Neural cell (in vitro differentiated cells): ENCODE measurements at regions not wholly inside any gene's neighbourhood (a gene's known extent, or its start where the extent isn't known, plus 50 kb on each side); places are given as distances from the start of the nearest gene placed in this dataset.

Experiments used
- H2AFZ ChIP-seq: fragments of 200-600, 300-800 bp; sonication (generic), shearing (Covaris generic); 2 replicates; pipeline ENCODE4 v1.6.0; 2014; ENCODE audit warnings: low read depth, mild to moderate bottlenecking, antibody characterized with exemption, low read length, moderate library complexity
- H3F3A ChIP-seq: fragments of 200-600 bp; shearing (Covaris generic); 2 replicates; pipeline ENCODE4 v1.6.1; 2016; ENCODE audit warnings: mild to moderate bottlenecking, moderate library complexity, mixed read lengths, antibody characterized with exemption, low read length; ENCODE audit not compliant: insufficient read depth, poor library complexity, severe bottlenecking
- H3K27ac ChIP-seq: fragments of 200-600, 300-800 bp; sonication (generic), shearing (Covaris generic); 2 replicates; pipeline ENCODE4 v1.5.1; 2014; ENCODE audit warnings: mild to moderate bottlenecking, low read length, moderate library complexity
- H3K27me3 ChIP-seq: fragments of 300-800, 200-600 bp; sonication (generic), shearing (Covaris generic); 2 replicates; pipeline ENCODE4 v1.6.0; 2014; ENCODE audit warnings: mild to moderate bottlenecking, low read depth, low read length, moderate library complexity; ENCODE audit not compliant: insufficient read depth
- H3K36me3 ChIP-seq: fragments of 300-800, 200-600 bp; sonication (generic), shearing (Covaris generic); 2 replicates; pipeline ENCODE4 v1.5.1; 2014; ENCODE audit warnings: mild to moderate bottlenecking, antibody characterized with exemption, low read length, moderate library complexity; ENCODE audit not compliant: insufficient read depth
- H3K4me2 ChIP-seq: fragments of 300-800, 200-600 bp; sonication (generic), shearing (Covaris generic); 2 replicates; pipeline ENCODE4 v1.6.0; 2014; ENCODE audit warnings: mild to moderate bottlenecking, low read length
- H3K4me3 ChIP-seq: fragments of 300-800, 200-600 bp; sonication (generic), shearing (Covaris generic); 2 replicates; pipeline ENCODE4 v1.5.1; 2014; ENCODE audit warnings: mild to moderate bottlenecking, low read length, moderate library complexity
- H3K79me2 ChIP-seq: fragments of 200-600 bp; shearing (Covaris generic); replicated peaks from 2 replicates; pipeline ENCODE4 v1.6.0; 2014; ENCODE audit warnings: mild to moderate bottlenecking, low read length, moderate library complexity; ENCODE audit not compliant: insufficient read depth
- H3K9ac ChIP-seq: fragments of 300-800, 200-600 bp; sonication (generic), shearing (Covaris generic); 2 replicates; pipeline ENCODE4 v1.6.1; 2016; ENCODE audit warnings: mild to moderate bottlenecking, low read length, mixed read lengths
- H3K9me2 ChIP-seq: fragments of 200-600 bp; shearing (Covaris generic); 2 replicates; pipeline ENCODE4 v1.6.1; 2016; ENCODE audit warnings: mild to moderate bottlenecking, low read length, mixed read lengths; ENCODE audit not compliant: insufficient read depth
- H3K9me3 ChIP-seq: fragments of 200-600, 300-800 bp; sonication (generic), shearing (Covaris generic); 2 replicates; pipeline ENCODE4 v1.6.1; 2016; ENCODE audit warnings: mild to moderate bottlenecking, mixed run types, low read length, moderate library complexity, mixed read lengths
- H4K20me1 ChIP-seq: fragments of 200-600 bp; shearing (Covaris generic); 2 replicates; pipeline ENCODE4 v1.6.1; 2016; ENCODE audit warnings: mild to moderate bottlenecking, mixed run types; ENCODE audit not compliant: insufficient read depth
- CTCF ChIP-seq: fragments of 450-650 bp; IDR thresholded peaks from 2 replicates; pipeline ENCODE4 v1.5.1; 2014; ENCODE audit warnings: antibody characterized with exemption, mild to moderate bottlenecking, moderate library complexity; ENCODE audit not compliant: poor library complexity, severe bottlenecking
- EP300 ChIP-seq: fragments of 450-650 bp; conservative IDR thresholded peaks from 2 replicates; pipeline ENCODE4 v1.6.1; 2014; ENCODE audit warnings: antibody characterized with exemption, mild to moderate bottlenecking, moderate library complexity; ENCODE audit not compliant: poor library complexity, severe bottlenecking
- EZH2 ChIP-seq: fragments of 200-600, 300-800 bp; shearing (Covaris generic), sonication (generic); IDR thresholded peaks from 2 replicates; pipeline ENCODE4 v1.6.1; 2014; ENCODE audit warnings: antibody characterized with exemption, low read length, borderline replicate concordance, mild to moderate bottlenecking; ENCODE audit not compliant: insufficient read depth, poor library complexity, severe bottlenecking
- MXI1 ChIP-seq: fragments of 450-650 bp; conservative IDR thresholded peaks from 2 replicates; pipeline ENCODE4 v1.6.1; 2014; ENCODE audit warnings: antibody characterized with exemption, mild to moderate bottlenecking; ENCODE audit not compliant: poor library complexity, severe bottlenecking
- POLR2AphosphoS5 ChIP-seq: IDR thresholded peaks from 2 replicates; pipeline ENCODE4 v1.6.1; 2012
- RAD21 ChIP-seq: fragments of 450-650 bp; conservative IDR thresholded peaks from 2 replicates; pipeline ENCODE4 v1.6.1; 2014; ENCODE audit warnings: antibody characterized with exemption, mild to moderate bottlenecking, moderate library complexity
- REST ChIP-seq: IDR thresholded peaks from 2 replicates; pipeline ENCODE4 v1.6.1; 2012; ENCODE audit warnings: borderline replicate concordance
- SMC3 ChIP-seq: fragments of 450-650 bp; conservative IDR thresholded peaks from 2 replicates; pipeline ENCODE4 v1.6.1; 2014; ENCODE audit warnings: antibody characterized with exemption, mild to moderate bottlenecking, moderate library complexity; ENCODE audit not compliant: poor library complexity
- TAF1 ChIP-seq: IDR thresholded peaks from 2 replicates; pipeline ENCODE4 v1.6.1; 2012; ENCODE audit warnings: low read depth

DNA sequence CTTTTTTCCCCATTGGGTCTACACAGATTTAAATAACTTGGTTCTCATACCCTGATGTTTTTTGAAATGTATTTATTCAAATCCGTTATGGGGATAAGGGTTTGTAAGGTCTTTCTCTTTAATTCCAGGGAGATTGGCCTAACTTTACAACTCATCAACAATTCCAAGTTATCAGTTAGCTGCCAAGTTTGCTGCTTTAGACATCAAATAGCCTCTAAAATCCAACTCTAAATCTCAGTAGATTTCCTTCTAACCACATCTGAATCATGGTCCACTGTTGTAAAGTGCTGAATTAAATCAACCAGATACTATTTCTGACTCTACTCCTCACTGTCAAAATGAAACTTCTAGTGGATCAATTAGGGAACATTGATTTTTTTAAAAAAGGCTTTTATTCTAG lies 364.1 kb upstream of the E2F7 start:
- Histone ChIP-seq H2AFZ (no peak overlapping the region), H3K27ac (no peak overlapping the region), H3F3A (no peaks in the 10 kb centered on the region)

DNA sequence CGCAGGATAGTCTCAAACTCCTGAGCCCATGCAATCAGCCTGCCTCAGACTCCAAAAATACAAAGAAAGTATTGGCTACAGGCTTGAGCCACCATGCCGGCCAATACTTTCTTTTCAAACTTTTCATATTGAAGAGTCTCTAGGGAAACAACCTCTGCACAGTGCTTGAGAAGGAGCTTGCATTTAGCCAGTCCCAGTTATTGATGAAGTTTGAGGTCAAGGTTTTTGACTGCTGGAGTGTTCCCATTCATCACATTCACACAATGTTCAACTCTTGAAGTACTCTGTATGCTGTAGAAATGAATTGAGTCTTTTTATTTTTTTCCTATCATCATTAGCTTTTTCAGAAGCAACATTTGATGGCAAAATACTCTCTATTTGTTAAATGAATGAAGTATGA lies 355.8 kb upstream of the E2F7 start:
- H3K9me2 ChIP-seq = no peaks in the 10 kb centered on the region
- no peaks in the 10 kb centered on the region for H3F3A ChIP-seq
- H3K9me3 ChIP-seq = peaks cover 8% of the 10 kb centered on the region
- no peak overlapping the region for H3K9ac ChIP-seq
- H3K27me3 ChIP-seq = no peaks in the 10 kb centered on the region
- H3K79me2 ChIP-seq = no peaks in the 10 kb centered on the region
- no peak overlapping the region for H3K4me3 ChIP-seq
- H2AFZ ChIP-seq = no peak overlapping the region
- no peak overlapping the region for H3K4me2 ChIP-seq
- H3K27ac ChIP-seq = no peak overlapping the region
- TF ChIP-seq REST (no peak), MXI1 (no peak)
- no peaks in the 10 kb centered on the region for H4K20me1 ChIP-seq
- no peaks in the 10 kb centered on the region for H3K36me3 ChIP-seq

More for the DNA sequence above, 364.1 kb upstream of the E2F7 start:
- no peak overlapping the region for H3K4me3 ChIP-seq
- TF ChIP-seq CTCF = no peak
- no peak for TF ChIP-seq EZH2
- TF ChIP-seq RAD21 = no peak
- TF ChIP-seq TAF1 = no peak
- no peak for TF ChIP-seq REST
- TF ChIP-seq POLR2AphosphoS5 = no peak
- TF ChIP-seq MXI1 = no peak
- no peak for TF ChIP-seq EP300
- no peak for TF ChIP-seq SMC3
- no peak overlapping the region for H3K9ac ChIP-seq
- H3K9me3 ChIP-seq = peaks cover 7% of the 10 kb centered on the region
- no peaks in the 10 kb centered on the region for H4K20me1 ChIP-seq
- H3K27me3 ChIP-seq = no peaks in the 10 kb centered on the region
- no peaks in the 10 kb centered on the region for H3K9me2 ChIP-seq
- no peaks in the 10 kb centered on the region for H3K79me2 ChIP-seq
- H3K4me2 ChIP-seq = no peak overlapping the region
- H3K36me3 ChIP-seq = no peaks in the 10 kb centered on the region
